ENCODE measurements at regions not wholly inside any gene's neighbourhood (a gene's known extent, or its start where the extent isn't known, plus 50 kb on each side); places are given as distances from the start of the nearest gene placed in this dataset.

DNA sequence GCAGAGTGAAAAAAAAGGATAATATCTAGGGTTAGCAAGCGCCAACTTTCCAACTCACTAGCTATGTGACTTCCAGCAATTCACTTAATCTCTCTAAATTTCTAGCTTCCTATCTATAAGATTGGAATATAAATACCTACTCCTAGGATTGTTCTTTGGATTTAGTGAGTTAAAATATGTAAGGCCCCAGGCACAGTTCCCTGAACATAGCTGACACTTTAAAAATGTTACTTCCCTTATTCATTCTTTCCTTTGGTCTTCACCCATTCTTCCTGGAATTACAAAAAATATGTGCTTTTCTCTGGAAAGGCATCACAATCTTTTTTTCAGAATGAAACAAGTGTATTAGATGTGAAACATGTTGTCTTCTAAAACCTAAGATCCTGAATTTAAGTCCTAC is 365.7 kb downstream of the RBM43 start (continued):
- TF ChIP-seq CTCF (IDR thresholded peaks at IDR 0.05; ENCODE audit: low read depth, low read length, missing input control) (no peak), FOXA1 (IDR thresholded peaks at IDR 0.05) (no peak)

GRCh38 chr2:150889141-150889540 is 372.5 kb downstream of the RBM43 start:
- TF ChIP-seq HNF4A (conservative IDR thresholded peaks at IDR 0.05) (no peak), NR2F2 (IDR thresholded peaks at IDR 0.05) (no peak), FOXA1 (IDR thresholded peaks at IDR 0.05) (no peak), RAD21 (IDR thresholded peaks at IDR 0.05) (no peak), FOXA2 (IDR thresholded peaks at IDR 0.05) (no peak), RXRA (IDR thresholded peaks at IDR 0.05) (no peak), YY1 (IDR thresholded peaks at IDR 0.05) (no peak), TAF1 (conservative IDR thresholded peaks at IDR 0.05) (no peak), ZBTB33 (IDR thresholded peaks at IDR 0.05) (no peak)
- TF ChIP-seq, protein P1, sequence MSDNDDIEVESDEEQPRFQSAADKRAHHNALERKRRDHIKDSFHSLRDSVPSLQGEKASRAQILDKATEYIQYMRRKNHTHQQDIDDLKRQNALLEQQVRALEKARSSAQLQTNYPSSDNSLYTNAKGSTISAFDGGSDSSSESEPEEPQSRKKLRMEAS (IDR thresholded peaks at IDR 0.05) = no peak
- Histone ChIP-seq H3K36me3 (ENCODE audit: control insufficient read depth in 4 of 4, insufficient read depth in 3 of 4, low read depth in 1 of 4, low read length in 3 of 4) (no peaks in the 10 kb centered on the region), H3K27me3 (ENCODE audit: control insufficient read depth in 4 of 4, insufficient read depth in 4 of 4, low read length in 3 of 4) (no peaks in the 10 kb centered on the region), H3K4me3 (ENCODE audit: low read depth in 1 of 3, low read length in 3 of 3) (no peak overlapping the region), H3K4me1 (ENCODE audit: control insufficient read depth in 4 of 4, insufficient read depth in 4 of 4, low read length in 3 of 4) (no peaks in the 10 kb centered on the region), H3K9ac (ENCODE audit: low read depth in 1 of 2, low read length in 2 of 2) (no peak overlapping the region), H3K9me3 (ENCODE audit: control insufficient read depth in 4 of 4, low read length in 3 of 4) (no peaks in the 10 kb centered on the region), H3K27ac (ENCODE audit: low read depth in 1 of 2, low read length in 2 of 2) (no peak overlapping the region)
- WGBS = 94% methylated on average over 2 of the region's 2 CpGs
- DNase-seq (ENCODE audit: low spot score) = no peak

GRCh38 chr2:150888337-150888736 is 373.3 kb downstream of the RBM43 start:
- no peak overlapping the region for H3K9ac ChIP-seq (ENCODE audit: low read depth in 1 of 2, low read length in 2 of 2)
- H3K27ac ChIP-seq (ENCODE audit: low read depth in 1 of 2, low read length in 2 of 2) = no peak overlapping the region
- H3K27me3 ChIP-seq (ENCODE audit: control insufficient read depth in 4 of 4, insufficient read depth in 4 of 4, low read length in 3 of 4) = no peaks in the 10 kb centered on the region
- TF ChIP-seq RAD21 (IDR thresholded peaks at IDR 0.05) (no peak), GABPA (IDR thresholded peaks at IDR 0.05 in 1 of 2, conservative IDR thresholded peaks at IDR 0.05 in 1 of 2) (no peak), RXRA (IDR thresholded peaks at IDR 0.05) (no peak), SP1 (IDR thresholded peaks at IDR 0.05) (no peak), ZBTB33 (IDR thresholded peaks at IDR 0.05) (no peak)
- no peak overlapping the region for H3K4me3 ChIP-seq (ENCODE audit: low read depth in 1 of 3, low read length in 3 of 3)
- H3K36me3 ChIP-seq (ENCODE audit: control insufficient read depth in 4 of 4, insufficient read depth in 3 of 4, low read depth in 1 of 4, low read length in 3 of 4) = no peaks in the 10 kb centered on the region
- no peaks in the 10 kb centered on the region for H3K4me1 ChIP-seq (ENCODE audit: control insufficient read depth in 4 of 4, insufficient read depth in 4 of 4, low read length in 3 of 4)
- DNase-seq (ENCODE audit: low spot score) = no peak
- no peaks in the 10 kb centered on the region for H3K9me3 ChIP-seq (ENCODE audit: control insufficient read depth in 4 of 4, low read length in 3 of 4)

Data from liver (tissue), 8 donors.